Right ventricle myocardium superior (tissue), 1 donor: ENCODE measurements at regions not wholly inside any gene's neighbourhood (a gene's known extent, or its start where the extent isn't known, plus 50 kb on each side); places are given as distances from the start of the nearest gene placed in this dataset.

Experiments
- ATAC-seq: fragments of 200-7000 bp; cut with Tn5 transposase; one replicate; pipeline ENCODE4 v1.9.1; 2020; ENCODE audit warnings: mild to moderate bottlenecking; ENCODE audit not compliant: poor library complexity
- DNase-seq: peaks from one replicate; pipeline ENCODE4 v3.0.0-alpha.2; 2020
- intact Hi-C: fragments of 100-400 bp; cut with DNase I; formaldehyde crosslinking; loops from one replicate; pipeline ENCODE4 v1.11.2; 2022
- donor health status: DM: no; HTN: yes; CAD: no; lungs with severe emphysema.

DNA sequence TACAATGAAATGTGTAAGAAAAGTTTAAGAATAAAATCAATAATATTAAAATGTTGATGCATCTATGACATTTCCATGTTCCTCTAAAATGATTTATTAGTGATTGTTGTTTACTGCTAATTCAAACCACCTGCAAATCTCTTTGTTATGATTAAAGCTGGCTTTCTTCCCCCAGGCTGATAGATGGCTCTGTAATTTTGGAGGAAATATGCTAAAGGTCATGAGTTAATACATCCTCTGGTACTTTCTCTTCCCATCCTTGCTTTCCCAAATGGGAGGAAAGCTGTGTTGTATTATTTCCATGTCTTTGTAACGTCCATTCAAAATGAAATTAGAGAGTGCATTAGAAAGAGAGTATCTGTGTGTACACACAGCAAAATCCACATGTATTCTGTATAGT, 139.5 kb upstream of the TMCO5A start:
- DNase-seq: no peak
- intact Hi-C loops: no loop called here

GRCh38 chr15:37801529-37801928, 132.9 kb upstream of the TMCO5A start:
- intact Hi-C loops: no loop called here
- DNase-seq (no peak), ATAC-seq (no peak)

More for the DNA sequence above, 139.5 kb upstream of the TMCO5A start:
- ATAC-seq: no peak

DNA sequence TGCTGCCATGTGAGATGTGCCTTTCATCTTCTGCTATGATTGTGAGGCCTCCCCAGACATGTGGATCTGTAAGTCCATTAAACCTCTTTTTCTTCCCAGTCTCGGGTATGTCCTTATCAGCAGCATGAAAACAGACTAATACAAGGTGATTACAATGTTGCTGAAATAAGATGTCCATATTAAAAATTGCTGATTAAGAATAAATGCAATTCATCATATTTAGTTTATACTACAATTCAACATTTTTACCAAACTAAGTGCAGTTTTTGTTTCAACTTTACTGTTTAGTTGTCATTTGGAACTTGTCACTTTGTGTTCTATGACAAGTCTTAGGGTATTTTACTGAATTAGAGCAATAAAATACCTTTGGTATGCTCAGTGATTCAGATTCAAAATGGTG, 127.6 kb upstream of the TMCO5A start:
- DNase-seq: no peak
- ATAC-seq: no peak
- intact Hi-C loops: no loop called here

DNA sequence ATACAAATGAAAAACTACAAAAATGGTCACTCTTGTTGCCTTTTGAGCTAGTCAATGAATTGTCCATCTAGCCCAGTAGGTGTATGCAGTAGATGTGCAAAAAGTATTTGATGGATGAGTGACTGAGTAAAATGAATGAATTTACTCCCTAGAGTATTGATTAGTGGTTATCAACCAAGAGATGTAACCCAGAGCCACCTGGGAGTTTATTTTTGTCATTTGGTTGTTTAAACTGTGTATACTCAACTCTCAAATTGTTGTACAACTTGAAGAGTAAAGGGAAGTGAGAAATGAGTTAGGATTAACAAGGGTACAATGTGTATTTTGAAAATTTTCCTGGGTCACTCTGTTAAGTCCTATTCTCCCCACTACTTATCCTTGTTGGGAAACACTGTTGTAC, 124.1 kb upstream of the TMCO5A start:
- DNase-seq (no peak), ATAC-seq (no peak)
- intact Hi-C loops: no loop called here

DNA sequence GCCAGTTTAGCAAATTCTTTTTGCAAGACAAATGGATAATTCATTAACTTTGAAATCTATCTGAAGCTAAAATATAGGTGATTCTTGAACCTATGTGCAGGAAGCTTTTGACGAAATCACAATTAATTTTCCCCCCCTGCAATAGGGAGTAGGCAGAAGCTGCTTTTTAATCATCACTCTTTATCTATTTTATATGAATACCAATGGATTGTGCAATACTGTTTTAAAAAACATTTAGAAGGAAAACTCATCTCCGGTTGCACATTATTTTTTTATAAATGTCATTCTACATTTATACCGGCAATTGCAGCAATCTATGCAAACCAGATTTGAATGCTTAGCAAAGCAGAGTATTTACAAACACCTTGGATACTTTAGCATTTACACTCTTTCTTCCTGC, 121.1 kb upstream of the TMCO5A start:
- DNase-seq (no peak), ATAC-seq (no peak)
- intact Hi-C loops: no loop called here

DNA sequence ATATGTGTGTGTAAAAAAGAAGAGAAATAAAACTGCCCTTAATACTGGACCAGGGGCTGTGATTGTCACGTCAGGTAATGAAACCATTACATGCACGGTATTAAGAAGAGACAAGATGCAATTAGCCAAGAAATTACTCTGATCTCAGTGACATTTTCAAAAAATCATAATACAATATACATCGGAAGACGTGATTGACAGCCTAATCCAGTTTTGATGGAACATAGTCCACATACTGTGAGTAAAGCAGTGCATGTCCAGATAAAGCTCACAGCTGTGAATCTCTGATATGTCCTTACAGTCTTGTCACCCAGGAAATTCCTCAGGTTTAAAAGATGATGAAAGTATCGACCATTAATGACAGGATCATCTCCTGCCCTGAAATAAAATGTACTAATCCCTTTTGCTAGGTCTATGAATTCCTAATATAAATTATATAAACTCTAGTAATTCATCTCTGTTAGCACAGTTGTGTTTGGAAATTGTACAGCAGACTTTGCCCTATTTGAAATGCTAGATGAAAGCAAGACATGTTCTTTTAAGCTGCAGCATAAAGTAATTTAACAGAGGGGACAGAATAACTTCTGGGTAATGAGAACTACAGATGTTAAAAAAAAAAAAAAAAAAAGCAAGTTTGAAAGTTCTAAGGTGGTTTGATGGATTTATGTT, 119.5 kb upstream of the TMCO5A start:
- ATAC-seq: no peak

DNA sequence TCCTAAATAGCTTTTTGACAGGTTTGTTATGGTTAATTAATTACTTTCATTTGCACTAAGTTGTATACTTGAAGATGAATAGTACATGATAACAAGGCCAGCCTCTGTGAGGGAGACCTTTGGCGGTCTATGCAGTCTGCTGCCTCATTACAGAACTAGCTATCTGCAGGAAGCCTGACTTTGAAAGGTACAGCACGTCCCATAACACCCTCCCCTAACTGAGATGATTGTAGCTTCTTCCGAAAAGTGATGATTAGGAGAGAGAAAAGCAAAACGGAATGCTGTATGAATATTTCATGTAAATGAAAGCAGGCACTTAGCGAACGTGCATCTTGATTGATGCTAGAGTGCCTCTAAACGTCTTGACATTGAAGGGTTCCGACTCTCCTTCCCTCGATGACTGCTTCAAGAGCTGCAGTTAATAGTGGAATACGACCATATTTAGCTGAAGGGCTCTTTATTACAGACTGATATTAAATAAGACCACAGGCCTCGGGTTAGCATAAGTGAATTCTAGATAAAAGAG, 116.2 kb upstream of the TMCO5A start:
- ATAC-seq (no peak), DNase-seq (no peak)
- intact Hi-C loops: no loop called here

More for the DNA sequence above, 119.5 kb upstream of the TMCO5A start:
- DNase-seq: no peak
- intact Hi-C loops: no loop called here

GRCh38 chr15:37819191-37819590, 115.2 kb upstream of the TMCO5A start:
- ATAC-seq: no peak
- intact Hi-C loops: no loop called here
- DNase-seq: no peak

GRCh38 chr15:37820380-37821128, 113.9 kb upstream of the TMCO5A start:
- DNase-seq: no peak
- ATAC-seq: no peak
- intact Hi-C loops: no loop called here

DNA sequence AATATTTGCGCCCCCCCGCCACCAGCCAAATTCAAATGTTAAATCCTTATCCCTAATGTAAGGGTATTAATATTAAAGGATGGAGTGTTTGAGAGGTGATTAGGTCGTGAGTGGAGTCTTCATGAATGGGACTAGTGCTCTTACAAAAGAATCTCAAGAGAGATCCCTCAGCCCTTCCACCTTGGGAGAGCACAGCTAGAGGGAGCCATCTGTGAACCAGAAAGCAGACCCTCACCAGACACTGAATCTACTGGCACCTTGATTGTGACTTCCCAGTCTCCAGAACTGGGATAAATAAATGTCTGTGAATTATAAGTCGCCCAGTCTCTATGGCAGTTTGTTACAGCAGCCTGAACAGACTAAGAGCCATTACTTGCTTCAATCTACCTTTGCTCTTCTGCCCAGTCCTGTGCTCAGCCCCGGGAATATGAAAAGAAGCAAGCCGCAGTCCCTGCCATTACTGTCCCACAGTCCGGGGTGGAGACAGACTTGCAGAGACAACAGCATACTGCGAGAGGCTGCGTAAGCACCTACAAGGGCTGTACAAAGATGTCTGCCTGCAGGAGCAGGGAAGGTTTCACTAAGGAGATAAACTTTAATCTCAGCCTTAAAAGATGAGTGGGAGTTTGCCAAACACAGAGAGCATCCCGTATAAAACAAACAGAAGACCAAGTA, 110.7 kb upstream of the TMCO5A start:
- DNase-seq: no peak
- intact Hi-C loops: no loop called here
- ATAC-seq: no peak

DNA sequence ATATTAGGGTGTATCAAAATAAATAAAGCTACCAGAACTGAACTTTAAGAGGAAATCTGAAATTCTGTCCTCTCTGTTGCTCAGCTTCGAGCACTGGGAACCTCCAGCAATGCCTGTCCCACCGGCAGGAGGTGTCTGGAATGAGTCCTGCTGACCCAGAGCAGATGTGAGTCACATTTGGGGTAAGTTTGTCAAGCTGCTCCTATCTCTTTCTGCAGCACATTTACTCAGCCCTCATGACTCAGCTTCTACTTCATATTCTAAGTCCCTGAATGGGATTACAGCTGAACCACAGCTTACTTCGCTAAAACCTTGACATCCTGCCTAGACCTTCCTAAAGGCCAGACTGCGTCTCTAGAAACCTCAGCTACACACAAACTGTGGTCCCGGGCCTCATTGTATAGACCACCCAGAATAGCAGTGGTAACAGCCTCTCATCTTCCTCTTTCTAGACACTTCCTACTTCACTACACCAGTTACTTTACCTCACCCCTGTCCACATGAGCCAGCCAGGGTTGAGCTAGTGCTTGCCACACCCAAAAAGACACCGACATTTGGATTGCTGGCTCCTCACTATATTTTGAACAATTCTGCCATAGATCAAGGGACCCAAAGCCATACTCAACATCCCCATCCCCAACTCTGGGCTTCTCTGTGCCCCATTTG, 109.6 kb upstream of the TMCO5A start:
- intact Hi-C loops: no loop called here
- ATAC-seq: no peak
- no peak for DNase-seq

GRCh38 chr15:37837276-37837675, 97.2 kb upstream of the TMCO5A start:
- intact Hi-C loops: no loop called here
- DNase-seq: no peak
- no peak for ATAC-seq

DNA sequence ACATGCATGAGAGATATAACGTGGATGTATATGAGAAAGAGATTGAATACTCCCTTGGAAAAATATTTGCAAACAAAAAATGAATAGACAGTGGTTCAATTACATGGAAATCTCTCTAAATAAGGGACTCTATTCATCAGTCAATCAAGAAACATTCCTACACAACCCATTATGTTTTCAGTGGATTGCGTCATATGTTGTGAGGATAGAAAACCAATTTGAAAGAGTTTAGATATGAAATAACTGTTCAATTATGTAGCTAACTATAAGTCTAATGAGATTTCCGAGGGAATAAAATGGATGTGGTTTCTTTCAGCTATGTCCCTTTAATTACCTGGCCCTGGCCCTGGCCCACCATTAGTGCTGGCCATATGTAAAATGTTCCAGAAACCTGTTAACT, 86.7 kb upstream of the TMCO5A start:
- ATAC-seq (no peak), DNase-seq (no peak)
- intact Hi-C loops: no loop called here

DNA sequence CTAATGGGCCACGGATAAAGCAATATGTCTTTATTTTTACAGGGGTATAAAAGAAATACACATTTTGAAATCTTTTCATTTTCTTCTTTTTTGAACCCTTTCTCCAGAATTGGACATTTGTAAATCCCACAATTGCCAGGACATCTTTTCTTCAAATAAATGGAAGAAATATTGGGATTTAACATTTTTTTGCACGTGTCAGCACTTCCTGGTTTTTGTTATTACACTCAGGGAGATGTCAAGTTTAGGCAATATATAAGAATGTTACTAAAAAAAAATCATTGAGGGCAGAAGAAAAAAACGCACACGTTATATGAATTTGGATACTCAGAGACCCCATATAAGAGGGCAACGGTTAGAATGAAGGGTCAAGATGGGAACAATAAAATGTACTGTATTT, 78.3 kb upstream of the TMCO5A start:
- intact Hi-C loops: no loop called here
- DNase-seq (no peak), ATAC-seq (no peak)

- no peak for ATAC-seq
- no peak for DNase-seq
- intact Hi-C loops: no loop called here
Observed at GRCh38 chr15:37860896-37861295, 73.5 kb upstream of the TMCO5A start.

- no peak for DNase-seq
- intact Hi-C loops: no loop called here
- ATAC-seq: no peak
Observed at GRCh38 chr15:37865687-37866086, 68.8 kb upstream of the TMCO5A start.

GRCh38 chr15:37870711-37871110, 63.7 kb upstream of the TMCO5A start:
- ATAC-seq (no peak), DNase-seq (no peak)
- intact Hi-C loops: no loop called here

DNA sequence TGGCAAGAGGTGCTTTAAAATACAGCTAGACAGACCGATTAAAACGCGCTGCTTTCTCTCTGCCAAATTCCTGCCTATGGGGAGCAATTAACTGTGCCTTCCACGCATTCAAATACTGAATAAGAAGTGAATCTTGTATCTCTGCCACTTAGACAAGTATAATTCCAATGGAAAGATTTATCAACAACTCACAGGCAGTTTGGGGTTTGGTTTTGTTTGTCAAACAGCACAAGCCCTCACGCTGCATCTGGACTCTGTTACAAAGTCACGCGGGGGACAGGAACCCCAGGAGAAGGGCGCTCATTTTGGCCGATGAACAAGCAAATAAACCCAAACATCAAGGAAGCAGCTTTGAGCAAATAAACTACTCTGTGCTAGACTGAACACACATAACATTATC, 61.8 kb upstream of the TMCO5A start:
- intact Hi-C loops: no loop called here
- no peak for ATAC-seq
- no peak for DNase-seq

DNA sequence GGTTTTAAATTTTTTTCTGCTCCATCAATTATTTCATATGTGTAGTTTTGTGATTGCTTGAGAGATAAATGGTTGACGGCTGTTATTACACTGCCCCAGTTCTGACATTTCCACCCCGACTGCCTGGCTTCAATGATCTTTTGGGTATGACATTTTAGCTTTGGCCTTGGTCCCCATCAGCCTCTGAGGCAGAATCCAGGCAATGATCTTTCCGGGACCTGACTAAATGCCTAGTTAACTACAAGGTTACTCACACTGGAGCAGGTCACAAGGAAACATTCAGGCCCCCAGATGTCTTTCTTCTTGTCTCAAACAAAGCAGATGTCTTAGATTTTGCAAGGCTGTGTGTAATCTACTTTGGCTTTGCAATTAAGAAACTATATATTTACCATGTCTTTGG, 61.1 kb upstream of the TMCO5A start:
- no peak for DNase-seq
- no peak for ATAC-seq
- intact Hi-C loops: no loop called here
